ENCODE measurements at regions not wholly inside any gene's neighbourhood (a gene's known extent, or its start where the extent isn't known, plus 50 kb on each side); places are given as distances from the start of the nearest gene placed in this dataset.

GRCh38 chr21:36605426-36605825 is 93.5 kb upstream of the SIM2 start:
- no peak overlapping the region for H3K27ac ChIP-seq
- DNase-seq (ENCODE audit: low spot score) (no peak), ATAC-seq (ENCODE audit: insufficient number of reproducible peaks, low FRiP score, low read depth) (no peak)
- H3K36me3 ChIP-seq, result no peaks in the 10 kb centered on the region
- no peaks in the 10 kb centered on the region for H3K4me1 ChIP-seq (ENCODE audit: control insufficient read depth in 1 of 2, low read depth in 2 of 2)
- H3K9me3 ChIP-seq, result no peaks in the 10 kb centered on the region
- no peak overlapping the region for H3K4me3 ChIP-seq
- TF ChIP-seq CTCF (IDR thresholded peaks at IDR 0.05), result no peak
- H3K27me3 ChIP-seq (replicated peaks; ENCODE audit: insufficient read depth), result no peaks in the 10 kb centered on the region

GRCh38 chr21:36606287-36606982 is 92.5 kb upstream of the SIM2 start:
- Histone ChIP-seq H3K36me3 (no peaks in the 10 kb centered on the region), H3K9me3 (no peaks in the 10 kb centered on the region), H3K4me3 (no peak overlapping the region), H3K27ac (no peak overlapping the region), H3K4me1 (ENCODE audit: control insufficient read depth in 1 of 2, low read depth in 2 of 2) (no peaks in the 10 kb centered on the region), H3K27me3 (replicated peaks; ENCODE audit: insufficient read depth) (no peaks in the 10 kb centered on the region)
- no peak for TF ChIP-seq CTCF (IDR thresholded peaks at IDR 0.05)
- ATAC-seq (ENCODE audit: insufficient number of reproducible peaks, low FRiP score, low read depth) (no peak), DNase-seq (ENCODE audit: low spot score) (no peak)

GRCh38 chr21:36606983-36607325 is 92.0 kb upstream of the SIM2 start:
- no peak for TF ChIP-seq CTCF (IDR thresholded peaks at IDR 0.05)
- no peak for ATAC-seq (ENCODE audit: insufficient number of reproducible peaks, low FRiP score, low read depth)
- no peak for DNase-seq (ENCODE audit: low spot score)

DNA sequence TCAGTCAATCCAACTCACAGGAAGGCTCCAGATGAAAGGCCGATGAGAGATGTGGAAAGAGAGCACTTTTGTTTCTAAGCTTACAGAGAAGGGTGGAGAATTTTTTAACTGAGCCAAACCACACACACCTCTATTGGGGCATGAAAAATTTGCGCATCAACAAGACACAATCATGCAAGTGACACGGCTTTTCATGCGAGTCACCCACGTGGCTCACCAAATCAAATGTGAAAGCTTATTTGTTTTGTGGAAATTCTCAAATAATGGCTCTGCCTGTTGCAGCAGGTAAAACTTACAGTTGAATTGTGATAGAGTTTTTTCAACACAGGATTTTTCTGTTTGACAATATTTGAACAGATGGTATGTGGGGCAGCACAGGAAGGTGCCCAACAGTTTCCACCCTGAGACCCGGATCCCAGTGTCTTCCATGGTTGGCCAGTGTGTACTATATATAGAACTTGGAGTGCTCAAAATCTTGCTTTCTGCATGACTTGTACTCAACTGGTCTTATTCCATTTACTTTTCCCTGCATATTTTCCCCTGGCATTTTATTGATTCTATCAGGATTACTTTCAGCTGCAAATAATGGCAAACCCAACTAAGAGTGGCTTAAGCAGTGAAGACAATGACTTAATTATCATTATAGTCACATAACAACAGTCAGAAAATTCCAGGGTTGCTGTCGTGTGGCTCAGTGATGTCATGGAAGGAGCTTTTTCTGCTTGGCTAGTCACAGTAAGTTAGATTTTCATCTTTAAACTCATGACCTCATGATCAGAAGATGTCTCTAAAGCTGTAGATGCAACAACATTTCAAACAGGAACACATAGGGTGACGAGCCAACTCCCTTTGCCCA is 90.6 kb upstream of the SIM2 start:
- Histone ChIP-seq H3K9me3 (no peaks in the 10 kb centered on the region), H3K4me1 (ENCODE audit: control insufficient read depth in 1 of 2, low read depth in 2 of 2) (no peaks in the 10 kb centered on the region), H3K36me3 (no peaks in the 10 kb centered on the region), H3K27me3 (replicated peaks; ENCODE audit: insufficient read depth) (no peaks in the 10 kb centered on the region), H3K27ac (no peak overlapping the region), H3K4me3 (no peak overlapping the region)
- no peak for DNase-seq (ENCODE audit: low spot score)
- ATAC-seq (ENCODE audit: insufficient number of reproducible peaks, low FRiP score, low read depth), result no peak
- TF ChIP-seq CTCF (IDR thresholded peaks at IDR 0.05), result no peak

More at GRCh38 chr21:36606983-36607325, 92.0 kb upstream of the SIM2 start:
- H3K27me3 ChIP-seq (replicated peaks; ENCODE audit: insufficient read depth), result no peaks in the 10 kb centered on the region
- H3K4me3 ChIP-seq, result no peak overlapping the region
- no peaks in the 10 kb centered on the region for H3K4me1 ChIP-seq (ENCODE audit: control insufficient read depth in 1 of 2, low read depth in 2 of 2)
- no peak overlapping the region for H3K27ac ChIP-seq
- no peaks in the 10 kb centered on the region for H3K36me3 ChIP-seq
- no peaks in the 10 kb centered on the region for H3K9me3 ChIP-seq

DNA sequence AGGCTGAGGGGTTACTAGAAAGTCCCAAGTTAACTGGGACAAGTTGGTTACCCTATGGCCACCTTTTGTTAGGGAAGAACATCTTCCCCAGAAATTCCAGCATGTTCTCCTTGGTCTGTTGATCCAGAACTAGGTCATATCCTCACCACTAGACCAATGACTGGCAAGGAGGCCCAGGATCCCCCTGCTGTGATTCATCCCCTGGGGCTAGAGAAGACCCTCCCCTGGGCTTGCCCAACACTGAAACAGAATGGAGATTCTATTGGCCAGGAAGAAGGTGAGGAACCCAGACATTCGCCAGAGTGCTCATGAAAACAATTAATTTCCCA is 90.1 kb upstream of the SIM2 start:
- no peaks in the 10 kb centered on the region for H3K9me3 ChIP-seq
- ATAC-seq (ENCODE audit: insufficient number of reproducible peaks, low FRiP score, low read depth), result no peak

More for the DNA sequence above, 90.1 kb upstream of the SIM2 start:
- H3K27me3 ChIP-seq (replicated peaks; ENCODE audit: insufficient read depth), result no peaks in the 10 kb centered on the region
- no peaks in the 10 kb centered on the region for H3K4me1 ChIP-seq (ENCODE audit: control insufficient read depth in 1 of 2, low read depth in 2 of 2)
- no peak for TF ChIP-seq CTCF (IDR thresholded peaks at IDR 0.05)
- H3K36me3 ChIP-seq, result no peaks in the 10 kb centered on the region
- H3K27ac ChIP-seq, result no peak overlapping the region
- DNase-seq (ENCODE audit: low spot score), result no peak
- H3K4me3 ChIP-seq, result no peak overlapping the region
